Left ventricle myocardium inferior (tissue), 1 donor: ENCODE measurements at regions not wholly inside any gene's neighbourhood (a gene's known extent, or its start where the extent isn't known, plus 50 kb on each side); places are given as distances from the start of the nearest gene placed in this dataset.
"Not testable (repeated sequence)": the region's sequence is repeated elsewhere in the genome, so short reads cannot be mapped to it uniquely, and the experiment has no call there.

ENCODE experiments used
- DNase-seq: peaks from one replicate; pipeline ENCODE4 v3.0.0-alpha.2; 2020
- H3K27ac ChIP-seq: fragments of 200-600 bp; replicated peaks from 2 replicates; pipeline ENCODE4 v1.8.0; 2021
- H3K27me3 ChIP-seq: fragments of 200-600 bp; 2 replicates; pipeline ENCODE4 v1.8.0; 2021; ENCODE audit warnings: low read depth
- H3K36me3 ChIP-seq: fragments of 200-600 bp; 2 replicates; pipeline ENCODE4 v1.8.0; 2021
- H3K4me1 ChIP-seq: fragments of 200-600 bp; 2 replicates; pipeline ENCODE4 v1.8.0; 2021
- H3K4me3 ChIP-seq: fragments of 200-600 bp; 2 replicates; pipeline ENCODE4 v1.8.0; 2021; ENCODE audit warnings: mild to moderate bottlenecking, moderate library complexity
- H3K9me3 ChIP-seq: fragments of 200-600 bp; replicated peaks from 2 replicates; pipeline ENCODE4 v1.8.0; 2021
- CTCF ChIP-seq: fragments of 200-600 bp; IDR thresholded peaks from 2 replicates; pipeline ENCODE4 v1.8.0; 2021; ENCODE audit warnings: antibody characterized with exemption, mild to moderate bottlenecking, borderline replicate concordance
- intact Hi-C: fragments of 100-400 bp; cut with micrococcal nuclease; formaldehyde crosslinking; loops from one replicate; pipeline ENCODE4 v1.11.0; 2022
- donor health status: DM: no; HTN: yes; CAD: no; lungs with severe emphysema.

- TF ChIP-seq CTCF: no peak
- Histone ChIP-seq H3K4me3 (no peak overlapping the region), H3K4me1 (no peaks in the 10 kb centered on the region), H3K27ac (no peak overlapping the region), H3K36me3 (no peaks in the 10 kb centered on the region), H3K9me3 (peaks cover 16% of the 10 kb centered on the region), H3K27me3 (no peaks in the 10 kb centered on the region)
- DNase-seq: no peak
- intact Hi-C loops: no loop called here
Observed at GRCh38 chr6:49202924-49203536, 260.0 kb downstream of the MMUT start.

GRCh38 chr6:49198015-49198414 lies 265.0 kb downstream of the MMUT start:
- no peak overlapping the region for H3K27ac ChIP-seq
- no peak for TF ChIP-seq CTCF
- no peaks in the 10 kb centered on the region for H3K27me3 ChIP-seq
- no peak for DNase-seq
- intact Hi-C loops: no loop called here
- H3K9me3 ChIP-seq: no peaks in the 10 kb centered on the region
- no peaks in the 10 kb centered on the region for H3K36me3 ChIP-seq
- H3K4me1 ChIP-seq: no peaks in the 10 kb centered on the region
- H3K4me3 ChIP-seq: no peak overlapping the region

- H3K4me3 ChIP-seq, DNase-seq, intact Hi-C loops, H3K36me3 ChIP-seq, H3K27ac ChIP-seq, H3K27me3 ChIP-seq, H3K4me1 ChIP-seq: not testable (repeated sequence)
- H3K9me3 ChIP-seq: peaks cover 15% of the 10 kb centered on the region
Observed at GRCh38 chr6:49162379-49162778, 300.7 kb downstream of the MMUT start.

GRCh38 chr6:49155316-49155715 lies 307.7 kb downstream of the MMUT start:
- DNase-seq: no peak
- intact Hi-C loops: no loop called here
- Histone ChIP-seq H3K27me3 (no peaks in the 10 kb centered on the region), H3K4me3 (no peak overlapping the region), H3K36me3 (no peaks in the 10 kb centered on the region), H3K27ac (no peak overlapping the region), H3K4me1 (no peaks in the 10 kb centered on the region), H3K9me3 (no peaks in the 10 kb centered on the region)
- TF ChIP-seq CTCF: no peak

- H3K27me3 ChIP-seq: no peaks in the 10 kb centered on the region
- no peak overlapping the region for H3K4me3 ChIP-seq
- intact Hi-C loops: no loop called here
- H3K9me3 ChIP-seq: peaks cover 13% of the 10 kb centered on the region
- H3K36me3 ChIP-seq: no peaks in the 10 kb centered on the region
- no peak for TF ChIP-seq CTCF
- no peaks in the 10 kb centered on the region for H3K4me1 ChIP-seq
- no peak overlapping the region for H3K27ac ChIP-seq
- DNase-seq: no peak
Observed at GRCh38 chr6:49151957-49152356, 311.1 kb downstream of the MMUT start.

GRCh38 chr6:49151461-49151860 lies 311.6 kb downstream of the MMUT start:
- no peak for DNase-seq
- H3K4me3 ChIP-seq: no peak overlapping the region
- TF ChIP-seq CTCF: no peak
- H3K4me1 ChIP-seq: no peaks in the 10 kb centered on the region
- H3K27ac ChIP-seq: no peak overlapping the region
- peaks cover 18% of the 10 kb centered on the region for H3K9me3 ChIP-seq
- intact Hi-C loops: no loop called here
- H3K27me3 ChIP-seq: no peaks in the 10 kb centered on the region
- H3K36me3 ChIP-seq: no peaks in the 10 kb centered on the region
